PFSK-1 (cell line): ENCODE measurements at regions not wholly inside any gene's neighbourhood (a gene's known extent, or its start where the extent isn't known, plus 50 kb on each side); places are given as distances from the start of the nearest gene placed in this dataset.

Experiments
- FOXP2 ChIP-seq: optimal IDR thresholded peaks from 2 replicates; pipeline ENCODE3; 2011; ENCODE audit warnings: borderline replicate concordance, control low read depth, inconsistent platforms; ENCODE audit not compliant: insufficient read depth; ENCODE audit errors: extremely low read length, extremely low read depth
- POLR2AphosphoS5 ChIP-seq: IDR thresholded peaks from 2 replicates; pipeline ENCODE4 v1.6.1; 2012; ENCODE audit warnings: low read depth, mild to moderate bottlenecking, control low read depth, low read length, moderate library complexity
- SIN3A ChIP-seq: IDR thresholded peaks from 2 replicates; pipeline ENCODE4 v1.6.1; 2012; ENCODE audit warnings: mild to moderate bottlenecking, low read length, moderate library complexity, borderline replicate concordance; ENCODE audit not compliant: insufficient read depth
- TAF1 ChIP-seq: IDR thresholded peaks from 2 replicates; pipeline ENCODE4 v1.6.1; 2012; ENCODE audit warnings: low read length, control low read depth, borderline replicate concordance; ENCODE audit not compliant: insufficient read depth
- TF ChIP-seq, protein P1 (sequence below), 2 experiments: IDR thresholded peaks; 2 replicates each; pipeline versions ENCODE4 v1.6.1 to v1.8.0; 2011 to 2012; ENCODE audit warnings: low read depth in 2 of 2, low read length in 2 of 2, control low read depth in 1 of 2, inconsistent platforms in 1 of 2, mild to moderate bottlenecking in 1 of 2, moderate library complexity in 1 of 2; ENCODE audit not compliant: insufficient read depth in 1 of 2

DNA sequence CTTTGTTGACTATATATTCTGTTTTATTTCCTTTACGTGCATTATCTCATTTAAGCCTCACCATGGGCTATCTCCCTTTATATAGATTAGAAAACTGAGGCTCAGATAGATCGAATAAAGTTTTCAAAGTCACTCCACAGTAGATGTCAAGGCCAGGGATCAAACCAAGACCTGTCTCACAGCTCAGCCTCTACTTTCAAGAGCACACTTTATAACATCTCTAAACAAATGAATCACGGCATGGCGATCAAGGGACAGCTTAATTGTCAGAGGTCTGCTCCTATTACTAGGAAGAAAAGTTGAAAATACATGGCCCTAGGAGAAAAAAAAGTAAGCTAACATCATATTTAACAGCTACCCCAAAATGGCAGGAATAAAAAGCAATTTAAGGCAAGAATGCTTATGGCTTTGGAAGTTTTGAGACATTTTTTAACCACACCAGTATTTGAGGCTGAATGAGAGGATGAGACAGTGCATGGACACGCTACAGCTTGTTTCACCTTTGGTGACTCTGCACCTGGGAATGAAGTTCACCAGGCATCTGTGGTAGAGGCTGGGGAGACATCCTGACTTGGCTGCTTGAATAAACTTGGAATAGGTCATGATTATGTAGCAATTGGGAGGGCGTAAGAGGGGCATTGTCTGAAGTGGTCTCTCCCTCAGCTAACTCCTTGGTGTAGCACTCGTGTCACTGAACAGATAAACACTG lies 486.8 kb upstream of the WWC1 start:
- no peak for TF ChIP-seq SIN3A
- no peak for TF ChIP-seq TAF1
- TF ChIP-seq, protein P1, sequence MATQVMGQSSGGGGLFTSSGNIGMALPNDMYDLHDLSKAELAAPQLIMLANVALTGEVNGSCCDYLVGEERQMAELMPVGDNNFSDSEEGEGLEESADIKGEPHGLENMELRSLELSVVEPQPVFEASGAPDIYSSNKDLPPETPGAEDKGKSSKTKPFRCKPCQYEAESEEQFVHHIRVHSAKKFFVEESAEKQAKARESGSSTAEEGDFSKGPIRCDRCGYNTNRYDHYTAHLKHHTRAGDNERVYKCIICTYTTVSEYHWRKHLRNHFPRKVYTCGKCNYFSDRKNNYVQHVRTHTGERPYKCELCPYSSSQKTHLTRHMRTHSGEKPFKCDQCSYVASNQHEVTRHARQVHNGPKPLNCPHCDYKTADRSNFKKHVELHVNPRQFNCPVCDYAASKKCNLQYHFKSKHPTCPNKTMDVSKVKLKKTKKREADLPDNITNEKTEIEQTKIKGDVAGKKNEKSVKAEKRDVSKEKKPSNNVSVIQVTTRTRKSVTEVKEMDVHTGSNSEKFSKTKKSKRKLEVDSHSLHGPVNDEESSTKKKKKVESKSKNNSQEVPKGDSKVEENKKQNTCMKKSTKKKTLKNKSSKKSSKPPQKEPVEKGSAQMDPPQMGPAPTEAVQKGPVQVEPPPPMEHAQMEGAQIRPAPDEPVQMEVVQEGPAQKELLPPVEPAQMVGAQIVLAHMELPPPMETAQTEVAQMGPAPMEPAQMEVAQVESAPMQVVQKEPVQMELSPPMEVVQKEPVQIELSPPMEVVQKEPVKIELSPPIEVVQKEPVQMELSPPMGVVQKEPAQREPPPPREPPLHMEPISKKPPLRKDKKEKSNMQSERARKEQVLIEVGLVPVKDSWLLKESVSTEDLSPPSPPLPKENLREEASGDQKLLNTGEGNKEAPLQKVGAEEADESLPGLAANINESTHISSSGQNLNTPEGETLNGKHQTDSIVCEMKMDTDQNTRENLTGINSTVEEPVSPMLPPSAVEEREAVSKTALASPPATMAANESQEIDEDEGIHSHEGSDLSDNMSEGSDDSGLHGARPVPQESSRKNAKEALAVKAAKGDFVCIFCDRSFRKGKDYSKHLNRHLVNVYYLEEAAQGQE (IDR thresholded peaks at IDR 0.05; ENCODE audit: insufficient read depth in 1 of 2, low read depth in 2 of 2, low read length in 2 of 2): no peak

DNA sequence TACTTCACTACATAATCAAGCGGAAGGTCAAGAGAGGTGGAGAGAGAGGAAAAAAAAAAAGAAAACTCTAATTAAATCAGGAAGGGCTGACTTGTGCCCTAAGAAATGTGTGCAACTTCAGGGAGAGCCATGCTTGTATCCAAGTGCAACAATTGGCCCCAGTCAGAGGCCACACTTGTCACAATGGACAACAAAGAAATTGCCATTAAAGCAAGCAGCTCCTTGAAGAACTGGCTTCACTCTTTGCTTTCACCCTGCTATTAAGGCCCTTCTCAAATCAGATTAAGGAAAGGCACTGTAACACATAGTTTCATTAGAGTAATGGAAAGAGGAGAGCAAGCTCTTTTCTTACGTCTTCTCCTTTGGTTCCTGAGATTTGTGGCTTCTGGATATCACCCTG lies 480.9 kb upstream of the WWC1 start:
- TF ChIP-seq SIN3A (no peak), TAF1 (no peak), POLR2AphosphoS5 (no peak)

DNA sequence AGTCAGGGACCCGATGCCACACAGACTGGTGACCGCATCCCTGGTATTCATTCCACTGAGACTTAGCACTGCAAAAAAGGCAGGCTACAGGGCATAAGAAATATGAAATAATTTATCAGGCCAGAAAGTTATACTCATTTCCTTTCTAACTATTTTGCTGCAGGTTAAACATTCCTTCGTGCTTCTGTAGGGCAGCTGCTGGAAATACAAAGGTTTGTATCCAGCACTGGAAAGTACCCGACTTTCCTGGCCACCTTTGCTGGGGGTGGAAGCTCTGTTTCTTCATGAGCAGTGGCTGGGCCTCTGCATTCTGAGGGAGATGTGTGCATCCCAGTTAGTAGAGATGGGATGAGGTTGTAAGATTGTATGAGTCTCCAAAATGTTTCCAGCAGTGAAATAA lies 478.6 kb upstream of the WWC1 start:
- TF ChIP-seq SIN3A: no peak
- TF ChIP-seq FOXP2: no peak
- no peak for TF ChIP-seq TAF1
- no peak for TF ChIP-seq POLR2AphosphoS5
- TF ChIP-seq, protein P1 (IDR thresholded peaks at IDR 0.05; ENCODE audit: insufficient read depth in 1 of 2, low read depth in 2 of 2, low read length in 2 of 2): no peak

DNA sequence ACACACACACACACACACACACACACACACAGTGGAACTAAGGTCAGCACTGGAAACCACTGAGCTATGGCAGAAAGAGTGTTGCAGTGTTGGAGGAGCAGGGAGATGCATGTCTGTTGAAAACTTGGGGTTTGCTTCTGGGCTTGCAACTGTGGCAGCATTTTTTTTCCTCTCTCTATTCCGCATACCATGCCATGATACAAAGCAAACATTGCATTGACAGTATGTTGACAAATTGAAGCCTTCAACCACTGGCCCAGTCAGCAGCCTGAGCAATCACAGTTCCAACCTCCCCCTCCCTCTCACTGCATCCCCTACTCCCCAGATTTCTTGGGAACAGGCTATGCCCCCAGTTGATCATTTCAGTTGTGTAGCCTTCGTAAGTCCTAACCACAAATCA lies 478.1 kb upstream of the WWC1 start:
- TF ChIP-seq, protein P1 (IDR thresholded peaks at IDR 0.05; ENCODE audit: insufficient read depth in 1 of 2, low read depth in 2 of 2, low read length in 2 of 2): no peak
- TF ChIP-seq POLR2AphosphoS5 (no peak), SIN3A (no peak), TAF1 (no peak), FOXP2 (no peak)

DNA sequence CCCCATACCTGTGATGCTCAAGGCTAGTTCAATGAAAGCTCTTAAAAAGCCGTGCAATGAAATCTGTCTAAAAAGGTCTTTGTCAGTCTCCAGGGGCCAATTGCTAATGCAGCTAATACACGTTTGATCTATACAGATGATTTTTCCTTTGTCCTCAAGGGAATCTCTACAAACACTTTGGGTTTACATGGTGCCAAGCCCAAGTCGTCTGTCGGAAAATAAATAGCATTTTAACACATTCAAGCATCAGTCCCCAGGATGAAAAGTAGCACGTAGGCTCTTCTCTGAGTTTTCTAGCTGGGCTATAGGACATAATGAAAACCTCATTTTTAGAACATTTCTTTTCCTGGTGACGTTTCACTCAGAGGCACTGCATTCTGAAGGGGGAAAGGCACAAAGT lies 477.4 kb upstream of the WWC1 start:
- TF ChIP-seq FOXP2 (no peak), POLR2AphosphoS5 (no peak), SIN3A (no peak), TAF1 (no peak)
- TF ChIP-seq, protein P1 (IDR thresholded peaks at IDR 0.05; ENCODE audit: insufficient read depth in 1 of 2, low read depth in 2 of 2, low read length in 2 of 2): no peak
